Keratinocyte (primary cell): ENCODE measurements at regions not wholly inside any gene's neighbourhood (a gene's known extent, or its start where the extent isn't known, plus 50 kb on each side); places are given as distances from the start of the nearest gene placed in this dataset.

Experiments used
- DNase-seq: peaks from one replicate; pipeline ENCODE4 v3.0.0-alpha.2; 2011; ENCODE audit warnings: low read depth, missing footprints, low spot score
- FAIRE-seq: peaks from 2 replicates; lab custom pipeline; 2011; peaks lifted over from hg19 to GRCh38; lab: Jason Lieb, UNC
- H2AFZ ChIP-seq: 2 replicates; pipeline ENCODE4 v1.6.0; 2012; ENCODE audit warnings: low read length, control low read depth, inconsistent platforms; ENCODE audit not compliant: control insufficient read depth
- H3K27ac ChIP-seq: 2 replicates; pipeline ENCODE4 v1.5.1; 2011; ENCODE audit warnings: low read length; ENCODE audit not compliant: control insufficient read depth, insufficient read depth
- H3K27me3 ChIP-seq: 3 replicates; pipeline ENCODE4 v1.6.0; 2011; ENCODE audit warnings: low read length; ENCODE audit not compliant: control insufficient read depth, insufficient read depth; ENCODE audit errors: extremely low read depth
- H3K36me3 ChIP-seq, 2 experiments: 2 replicates in 1 of 2; 3 replicates in 1 of 2; pipeline ENCODE4 v1.5.1; 2011; ENCODE audit warnings: low read length in 2 of 2, mild to moderate bottlenecking in 1 of 2; ENCODE audit not compliant: control insufficient read depth in 2 of 2, insufficient read depth in 2 of 2; ENCODE audit errors: extremely low read depth in 1 of 2
- H3K4me1 ChIP-seq: 3 replicates; pipeline ENCODE4 v1.5.1; 2011; ENCODE audit warnings: low read length; ENCODE audit not compliant: control insufficient read depth, insufficient read depth; ENCODE audit errors: extremely low read depth
- H3K4me2 ChIP-seq: 3 replicates; pipeline ENCODE4 v1.6.0; 2011; ENCODE audit warnings: low read depth, low read length; ENCODE audit not compliant: control insufficient read depth, insufficient read depth; ENCODE audit errors: extremely low read depth
- H3K4me3 ChIP-seq, 3 experiments: fragments of 200-600 bp in 1 of 3; sonication (generic) in 1 of 3; 2 replicates in 2 of 3; 3 replicates in 1 of 3; pipeline ENCODE4 v1.5.1; 2011 to 2016; ENCODE audit warnings: low read length in 3 of 3, mild to moderate bottlenecking in 3 of 3, control low read depth in 2 of 3, inconsistent platforms in 1 of 3, low read depth in 1 of 3, mixed read lengths in 1 of 3, mixed run types in 1 of 3, moderate library complexity in 1 of 3; ENCODE audit not compliant: control insufficient read depth in 2 of 3, insufficient read depth in 2 of 3; ENCODE audit errors: extremely low read depth in 1 of 3
- H3K79me2 ChIP-seq: 2 replicates; pipeline ENCODE4 v1.6.0; 2012; ENCODE audit warnings: low read length; ENCODE audit not compliant: control insufficient read depth, insufficient read depth
- H3K9ac ChIP-seq: 3 replicates; pipeline ENCODE4 v1.6.0; 2011; ENCODE audit warnings: low read length; ENCODE audit not compliant: control insufficient read depth, insufficient read depth; ENCODE audit errors: extremely low read depth
- H3K9me1 ChIP-seq: 3 replicates; pipeline ENCODE4 v1.6.0; 2011; ENCODE audit warnings: low read length; ENCODE audit not compliant: control insufficient read depth, insufficient read depth; ENCODE audit errors: extremely low read depth
- H3K9me3 ChIP-seq: 2 replicates; pipeline ENCODE4 v1.5.1; 2012; ENCODE audit warnings: low read depth, low read length; ENCODE audit not compliant: control insufficient read depth
- H4K20me1 ChIP-seq: 3 replicates; pipeline ENCODE4 v1.6.0; 2011; ENCODE audit warnings: low read length; ENCODE audit not compliant: control insufficient read depth, insufficient read depth; ENCODE audit errors: extremely low read depth
- CTCF ChIP-seq, 3 experiments: IDR thresholded peaks in 1 of 3; conservative IDR thresholded peaks in 1 of 3; optimal IDR thresholded peaks in 1 of 3; 2 replicates in 2 of 3; 3 replicates in 1 of 3; pipeline versions ENCODE3 to v1.5.1; 2011; ENCODE audit warnings: low read length in 3 of 3, mild to moderate bottlenecking in 3 of 3, moderate library complexity in 2 of 3, control low read depth in 1 of 3, inconsistent platforms in 1 of 3; ENCODE audit not compliant: insufficient read depth in 2 of 3; ENCODE audit errors: extremely low read depth in 1 of 3
- EZH2 ChIP-seq: IDR thresholded peaks from one replicate; pipeline ENCODE4 v1.6.1; 2012; ENCODE audit warnings: inconsistent platforms, mild to moderate bottlenecking, low read length, moderate library complexity
- dilution Hi-C: fragments of 300-500 bp; cut with MboI; formaldehyde crosslinking; loops from one replicate; pipeline ENCODE4 v1.7.0; 2020; ENCODE audit warnings: low sequenced_read_pairs; ENCODE audit not compliant: extremely low pct_ligation_motif_present

- Histone ChIP-seq H3K9me1 (no peaks in the 10 kb centered on the region), H3K79me2 (no peaks in the 10 kb centered on the region), H3K36me3 (no peaks in the 10 kb centered on the region), H3K27me3 (no peaks in the 10 kb centered on the region), H4K20me1 (no peaks in the 10 kb centered on the region), H3K27ac (no peak overlapping the region), H3K4me1 (no peaks in the 10 kb centered on the region), H3K9ac (no peak overlapping the region), H3K4me3 (no peak overlapping the region), H3K4me2 (no peak overlapping the region), H3K9me3 (no peaks in the 10 kb centered on the region), H2AFZ (no peak overlapping the region)
- no peak for DNase-seq
- FAIRE-seq: no peak
- dilution Hi-C loops: no loop called here
- TF ChIP-seq CTCF (optimal IDR thresholded peaks at IDR 0.05 in 1 of 3, IDR thresholded peaks at IDR 0.05 in 1 of 3, conservative IDR thresholded peaks at IDR 0.05 in 1 of 3; ENCODE audit: extremely low read depth in 1 of 3, insufficient read depth in 2 of 3, low read length in 3 of 3) (no peak), EZH2 (no peak)
Measured at GRCh38 chr7:42812779-42813178, 99.1 kb downstream of the C7orf25 start.

GRCh38 chr7:42805601-42806000, 106.3 kb downstream of the C7orf25 start:
- Histone ChIP-seq H3K9me3 (no peaks in the 10 kb centered on the region), H3K4me2 (no peak overlapping the region), H3K9ac (no peak overlapping the region), H3K27me3 (peaks cover 4% of the 10 kb centered on the region), H2AFZ (no peak overlapping the region), H3K36me3 (no peaks in the 10 kb centered on the region), H3K9me1 (no peaks in the 10 kb centered on the region), H4K20me1 (no peaks in the 10 kb centered on the region), H3K79me2 (no peaks in the 10 kb centered on the region), H3K27ac (no peak overlapping the region), H3K4me1 (no peaks in the 10 kb centered on the region), H3K4me3 (no peak overlapping the region)
- no peak for FAIRE-seq
- TF ChIP-seq CTCF (optimal IDR thresholded peaks at IDR 0.05 in 1 of 3, IDR thresholded peaks at IDR 0.05 in 1 of 3, conservative IDR thresholded peaks at IDR 0.05 in 1 of 3; ENCODE audit: extremely low read depth in 1 of 3, insufficient read depth in 2 of 3, low read length in 3 of 3) (no peak), EZH2 (no peak)
- dilution Hi-C loops: no loop called here
- DNase-seq: no peak
